ENCODE measurements at regions not wholly inside any gene's neighbourhood (a gene's known extent, or its start where the extent isn't known, plus 50 kb on each side); places are given as distances from the start of the nearest gene placed in this dataset.

GRCh38 chr13:99908140-99908803, 63.3 kb downstream of the ZIC5 start (continued):
- TF ChIP-seq FOXA3 (CRISPR knock-in tag; IDR thresholded peaks at IDR 0.05) (peak; percentile 39), ZNF776 (CRISPR knock-in tag; IDR thresholded peaks at IDR 0.05) (no peak)

- Histone ChIP-seq H2AFZ (ENCODE audit: low read length) (peak overlapping the region; percentile 16), H3K27me3 (ENCODE audit: control insufficient read depth in 1 of 2, insufficient read depth in 2 of 2, low read length in 2 of 2) (0 out of 5 replicates have a peak, but pooled peaks cover 0 to 6% of the 10 kb centered on the region in 2 experiments), H3K9me3 (ENCODE audit: low read length) (no peaks in the 10 kb centered on the region), H3K9ac (ENCODE audit: insufficient read depth, low read depth, low read length) (no peak overlapping the region), H3K36me3 (replicated peaks in 1 of 2; ENCODE audit: control insufficient read depth in 1 of 2, insufficient read depth in 2 of 2, low read length in 2 of 2) (no peaks in the 10 kb centered on the region), H3K4me2 (ENCODE audit: low read depth, low read length) (peak overlapping the region; percentile 49), H3K27ac (ENCODE audit: extremely low read length, insufficient read depth, low read length) (no peak overlapping the region), H3K79me2 (ENCODE audit: insufficient read depth, low read length) (no peaks in the 10 kb centered on the region), H4K20me1 (ENCODE audit: insufficient read depth, low read length) (no peaks in the 10 kb centered on the region), H3K4me1 (ENCODE audit: insufficient read depth, low read length) (peaks cover 67% of the 10 kb centered on the region), H3K4me3 (replicated peaks in 1 of 3; ENCODE audit: insufficient read depth in 1 of 3, low read depth in 2 of 3, low read length in 3 of 3) (peak overlapping the region in 1 of 3 experiments; percentile 32; a peak in 1 of 6 replicates)
- intact Hi-C loops (cut with micrococcal nuclease; ENCODE audit: unreplicated experiment) = loop anchor here (2.0 kb wide), 1 partner anchor 251 kb away; no protein-coding TSS in a partner anchor
- DNase-seq (ENCODE audit: low spot score) (no peak), FAIRE-seq (no peak), ATAC-seq (no peak)
- BruUV-seq (replicated peaks) = no TSS peak
- peak; percentile 46; the same call in 1 of the 2 replicates for TF ChIP-seq ZNF121 (CRISPR knock-in tag; IDR thresholded peaks at IDR 0.05)
- no peak for TF ChIP-seq SRY (CRISPR knock-in tag; IDR thresholded peaks at IDR 0.05)
- POLR2A ChIA-PET = no interaction called here
- 62% methylated on average over 7 of the region's 7 CpGs for WGBS (ENCODE audit: low lambda C conversion rate)
- in situ Hi-C loops (cut with HindIII; ENCODE audit: extremely low pct_ligation_motif_present, low pct_unique_long_range_greater_than_20kb) = no loop called here
- CTCF ChIA-PET (ENCODE audit: low intra/inter-chr PET ratio, low total read pairs) = no interaction called here
These were observed 63.9 kb downstream of the ZIC5 start for GRCh38 chr13:99907627-99908026.

DNA sequence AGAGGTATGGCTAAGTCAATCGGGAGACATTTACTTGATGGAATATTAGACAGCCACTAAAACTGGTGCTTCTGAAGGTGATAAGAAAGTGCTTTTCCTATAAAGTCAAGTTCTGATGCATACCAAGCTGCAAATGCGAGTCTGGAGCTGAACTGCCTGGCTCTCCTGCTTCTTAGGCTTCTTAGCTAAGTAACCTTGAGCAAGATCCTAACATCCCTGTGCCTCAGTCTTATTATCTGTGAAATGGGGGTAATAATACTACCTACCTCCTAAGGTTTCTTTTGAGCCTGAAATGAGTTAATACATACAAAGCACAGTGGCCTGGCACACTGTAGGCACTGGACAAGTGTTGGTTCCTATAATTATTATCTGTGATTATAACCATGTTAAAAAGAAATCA, 64.5 kb downstream of the ZIC5 start:
- H3K9me3 ChIP-seq (ENCODE audit: low read length) = no peaks in the 10 kb centered on the region
- in situ Hi-C loops (cut with HindIII; ENCODE audit: extremely low pct_ligation_motif_present, low pct_unique_long_range_greater_than_20kb) = no loop called here
- H3K27ac ChIP-seq (ENCODE audit: extremely low read length, insufficient read depth, low read length) = no peak overlapping the region
- peak; percentile 78 for TF ChIP-seq ZNF629 (CRISPR knock-in tag; conservative IDR thresholded peaks at IDR 0.05)
- no peak for TF ChIP-seq HIC2 (CRISPR knock-in tag; IDR thresholded peaks at IDR 0.05; ENCODE audit: low read depth)
- H2AFZ ChIP-seq (ENCODE audit: low read length) = no peak overlapping the region
- H3K4me1 ChIP-seq (ENCODE audit: insufficient read depth, low read length) = peaks cover 67% of the 10 kb centered on the region
- 80% methylated on average over 2 of the region's 2 CpGs for WGBS (ENCODE audit: low lambda C conversion rate)
- POLR2A ChIA-PET = no interaction called here
- CTCF ChIA-PET (ENCODE audit: low intra/inter-chr PET ratio, low total read pairs) = no interaction called here
- no peak overlapping the region for H3K4me2 ChIP-seq (ENCODE audit: low read depth, low read length)
- H3K36me3 ChIP-seq (replicated peaks in 1 of 2; ENCODE audit: control insufficient read depth in 1 of 2, insufficient read depth in 2 of 2, low read length in 2 of 2) = no peaks in the 10 kb centered on the region
- BruUV-seq (replicated peaks) = no TSS peak
- no peaks in the 10 kb centered on the region for H3K79me2 ChIP-seq (ENCODE audit: insufficient read depth, low read length)
- ATAC-seq (no peak), FAIRE-seq (no peak), DNase-seq (ENCODE audit: low spot score) (no peak)
- intact Hi-C loops (cut with micrococcal nuclease; ENCODE audit: unreplicated experiment) = no loop called here
- H4K20me1 ChIP-seq (ENCODE audit: insufficient read depth, low read length) = no peaks in the 10 kb centered on the region
- H3K9ac ChIP-seq (ENCODE audit: insufficient read depth, low read depth, low read length) = no peak overlapping the region
- no peak overlapping the region for H3K4me3 ChIP-seq (replicated peaks in 1 of 3; ENCODE audit: insufficient read depth in 1 of 3, low read depth in 2 of 3, low read length in 3 of 3)
- 0 out of 5 replicates have a peak, but pooled peaks cover 0 to 6% of the 10 kb centered on the region in 2 experiments for H3K27me3 ChIP-seq (ENCODE audit: control insufficient read depth in 1 of 2, insufficient read depth in 2 of 2, low read length in 2 of 2)
